ENCODE measurements at regions not wholly inside any gene's neighbourhood (a gene's known extent, or its start where the extent isn't known, plus 50 kb on each side); places are given as distances from the start of the nearest gene placed in this dataset.
"Not testable (repeated sequence)": the region's sequence is repeated elsewhere in the genome, so short reads cannot be mapped to it uniquely, and the experiment has no call there.

- Mint-ChIP-seq H3K4me3 (no peak overlapping the region), H3K9me3 (peaks cover 0 to 9% (median 4%) of the 10 kb centered on the region in 9 donors), H3K4me1 (no peaks in the 10 kb centered on the region), H3K27ac (no peak overlapping the region), H3K36me3 (no peaks in the 10 kb centered on the region), H3K27me3 (no peaks in the 10 kb centered on the region)
- ATAC-seq (no peak), DNase-seq (no peak)
- POLR2A ChIA-PET: no interaction called here
Observed at GRCh38 chr5:106085136-106085535, 1585.6 kb downstream of the EFNA5 start.

- DNase-seq (no peak), ATAC-seq (no peak)
- H3K4me3 Mint-ChIP-seq: no peak overlapping the region
- POLR2A ChIA-PET: no interaction called here
- no peak overlapping the region for H3K27ac Mint-ChIP-seq
- H3K4me1 Mint-ChIP-seq: no peaks in the 10 kb centered on the region
- peaks cover 0 to 9% (median 2%) of the 10 kb centered on the region in 9 donors for H3K9me3 Mint-ChIP-seq
- no peaks in the 10 kb centered on the region for H3K36me3 Mint-ChIP-seq
- no peaks in the 10 kb centered on the region for H3K27me3 Mint-ChIP-seq
Observed at GRCh38 chr5:106080535-106080934, 1590.2 kb downstream of the EFNA5 start.

GRCh38 chr5:106076655-106077054 lies 1594.1 kb downstream of the EFNA5 start:
- Mint-ChIP-seq H3K4me3 (no peak overlapping the region), H3K27ac (no peak overlapping the region), H3K27me3 (no peaks in the 10 kb centered on the region), H3K36me3 (no peaks in the 10 kb centered on the region), H3K4me1 (no peaks in the 10 kb centered on the region), H3K9me3 (peaks cover 0 to 8% (median 0%) of the 10 kb centered on the region in 9 donors)
- POLR2A ChIA-PET: no interaction called here
- DNase-seq (no peak), ATAC-seq (peak in 1 of 2 donors; percentile 22)

- ATAC-seq (no peak), DNase-seq (no peak)
- POLR2A ChIA-PET: no interaction called here
- peaks cover 0 to 6% (median 0%) of the 10 kb centered on the region in 3 donors for H3K36me3 Mint-ChIP-seq
- H3K27ac Mint-ChIP-seq: no peak overlapping the region
- H3K9me3 Mint-ChIP-seq: peaks cover 0 to 12% (median 2%) of the 10 kb centered on the region in 9 donors
- no peaks in the 10 kb centered on the region for H3K27me3 Mint-ChIP-seq
- no peaks in the 10 kb centered on the region for H3K4me1 Mint-ChIP-seq
- no peak overlapping the region for H3K4me3 Mint-ChIP-seq
Observed at GRCh38 chr5:106072208-106072607, 1598.5 kb downstream of the EFNA5 start.

- POLR2A ChIA-PET: no interaction called here
- Mint-ChIP-seq H3K36me3 (no peaks in the 10 kb centered on the region), H3K9me3 (peaks cover 0 to 14% (median 2%) of the 10 kb centered on the region in 9 donors), H3K27ac (no peak overlapping the region), H3K27me3 (no peaks in the 10 kb centered on the region), H3K4me1 (no peaks in the 10 kb centered on the region), H3K4me3 (no peak overlapping the region)
- ATAC-seq: no peak
- DNase-seq: no peak
Observed at GRCh38 chr5:106047341-106047740, 1623.4 kb downstream of the EFNA5 start.

GRCh38 chr5:106032069-106032468 lies 1638.7 kb downstream of the EFNA5 start:
- H3K4me1 Mint-ChIP-seq, POLR2A ChIA-PET, H3K4me3 Mint-ChIP-seq, DNase-seq, H3K27me3 Mint-ChIP-seq, H3K36me3 Mint-ChIP-seq, H3K27ac Mint-ChIP-seq, ATAC-seq: not testable (repeated sequence)
- peaks cover 0 to 29% (median 7%) of the 10 kb centered on the region in 9 donors for H3K9me3 Mint-ChIP-seq

GRCh38 chr5:106028314-106028713 lies 1642.4 kb downstream of the EFNA5 start:
- H3K27ac Mint-ChIP-seq: no peak overlapping the region
- H3K4me3 Mint-ChIP-seq: no peak overlapping the region
- POLR2A ChIA-PET: no interaction called here
- H3K4me1 Mint-ChIP-seq: no peaks in the 10 kb centered on the region
- ATAC-seq: no peak
- DNase-seq: no peak
- H3K9me3 Mint-ChIP-seq: peaks cover 3 to 28% (median 9%) of the 10 kb centered on the region in 9 donors
- peaks cover 0 to 4% (median 0%) of the 10 kb centered on the region in 3 donors for H3K36me3 Mint-ChIP-seq
- H3K27me3 Mint-ChIP-seq: no peaks in the 10 kb centered on the region

GRCh38 chr5:106020894-106021293 lies 1649.8 kb downstream of the EFNA5 start:
- Mint-ChIP-seq H3K36me3 (no peaks in the 10 kb centered on the region), H3K27me3 (no peaks in the 10 kb centered on the region), H3K27ac (no peak overlapping the region), H3K4me1 (no peaks in the 10 kb centered on the region), H3K9me3 (peaks cover 0 to 48% (median 10%) of the 10 kb centered on the region in 9 donors), H3K4me3 (no peak overlapping the region)
- POLR2A ChIA-PET: no interaction called here
- ATAC-seq (no peak), DNase-seq (no peak)

GRCh38 chr5:106019261-106019660 lies 1651.5 kb downstream of the EFNA5 start:
- H3K4me1 Mint-ChIP-seq: no peaks in the 10 kb centered on the region
- H3K4me3 Mint-ChIP-seq: no peak overlapping the region
- POLR2A ChIA-PET: no interaction called here
- H3K9me3 Mint-ChIP-seq: peaks cover 0 to 37% (median 6%) of the 10 kb centered on the region in 9 donors
- no peaks in the 10 kb centered on the region for H3K36me3 Mint-ChIP-seq
- no peak overlapping the region for H3K27ac Mint-ChIP-seq
- H3K27me3 Mint-ChIP-seq: no peaks in the 10 kb centered on the region
- DNase-seq (no peak), ATAC-seq (no peak)

GRCh38 chr5:106017243-106017857 lies 1653.4 kb downstream of the EFNA5 start:
- Mint-ChIP-seq H3K27ac (no peak overlapping the region), H3K4me3 (no peak overlapping the region), H3K27me3 (no peaks in the 10 kb centered on the region), H3K36me3 (no peaks in the 10 kb centered on the region), H3K4me1 (no peaks in the 10 kb centered on the region), H3K9me3 (peaks cover 0 to 32% (median 7%) of the 10 kb centered on the region in 9 donors)
- POLR2A ChIA-PET: no interaction called here
- DNase-seq: no peak
- no peak for ATAC-seq

- DNase-seq: no peak
- Mint-ChIP-seq H3K4me3 (no peak overlapping the region), H3K27me3 (no peaks in the 10 kb centered on the region), H3K27ac (no peak overlapping the region), H3K4me1 (no peaks in the 10 kb centered on the region), H3K9me3 (peaks cover 0 to 50% (median 7%) of the 10 kb centered on the region in 9 donors), H3K36me3 (no peaks in the 10 kb centered on the region)
- no peak for ATAC-seq
- POLR2A ChIA-PET: no interaction called here
Observed at GRCh38 chr5:106014262-106014661, 1656.5 kb downstream of the EFNA5 start.

GRCh38 chr5:106006242-106006641 lies 1664.5 kb downstream of the EFNA5 start:
- no peak for DNase-seq
- Mint-ChIP-seq H3K9me3 (peaks cover 0 to 41% (median 10%) of the 10 kb centered on the region in 9 donors), H3K4me1 (no peaks in the 10 kb centered on the region), H3K36me3 (no peaks in the 10 kb centered on the region), H3K27ac (no peak overlapping the region), H3K4me3 (no peak overlapping the region), H3K27me3 (no peaks in the 10 kb centered on the region)
- ATAC-seq: no peak
- POLR2A ChIA-PET: no interaction called here

GRCh38 chr5:105998991-105999390 lies 1671.7 kb downstream of the EFNA5 start:
- H3K36me3 Mint-ChIP-seq, DNase-seq, ATAC-seq, H3K27me3 Mint-ChIP-seq, H3K27ac Mint-ChIP-seq, POLR2A ChIA-PET, H3K4me3 Mint-ChIP-seq, H3K4me1 Mint-ChIP-seq: not testable (repeated sequence)
- H3K9me3 Mint-ChIP-seq: peaks cover 3 to 64% (median 17%) of the 10 kb centered on the region in 9 donors

- H3K36me3 Mint-ChIP-seq: no peaks in the 10 kb centered on the region
- H3K4me3 Mint-ChIP-seq: no peak overlapping the region
- H3K9me3 Mint-ChIP-seq: peaks cover 0 to 35% (median 6%) of the 10 kb centered on the region in 9 donors
- POLR2A ChIA-PET: no interaction called here
- H3K27me3 Mint-ChIP-seq: no peaks in the 10 kb centered on the region
- no peaks in the 10 kb centered on the region for H3K4me1 Mint-ChIP-seq
- ATAC-seq (no peak), DNase-seq (no peak)
- H3K27ac Mint-ChIP-seq: no peak overlapping the region
Observed at GRCh38 chr5:105993027-105993426, 1677.7 kb downstream of the EFNA5 start.

All from naive thymus-derived CD8-positive, alpha-beta T cell (primary cell).